ENCODE measurements at regions not wholly inside any gene's neighbourhood (a gene's known extent, or its start where the extent isn't known, plus 50 kb on each side); places are given as distances from the start of the nearest gene placed in this dataset.

- TF ChIP-seq ZNF724P (CRISPR knock-in tag; IDR thresholded peaks at IDR 0.05; ENCODE audit: borderline replicate concordance), result no peak
- no peak for TF ChIP-seq ETS1 (CRISPR knock-in tag; IDR thresholded peaks at IDR 0.05)
- TF ChIP-seq ELF3 (CRISPR knock-in tag; IDR thresholded peaks at IDR 0.05), result peak; percentile 79
- no peak for TF ChIP-seq CSRNP2 (CRISPR knock-in tag; conservative IDR thresholded peaks at IDR 0.05; ENCODE audit: low read depth)
- no peak for TF ChIP-seq ZNF784 (CRISPR knock-in tag; IDR thresholded peaks at IDR 0.05; ENCODE audit: borderline replicate concordance)
- TF ChIP-seq SOX13 (IDR thresholded peaks at IDR 0.05), result peak; percentile 69; the same call in 1 of the 2 replicates
- TF ChIP-seq SOX13 (CRISPR knock-in tag; conservative IDR thresholded peaks at IDR 0.05 in 1 of 2, IDR thresholded peaks at IDR 0.05 in 1 of 2), result peak in 1 of 2 experiments; percentile 95; a peak in 2 of 4 replicates
- TF ChIP-seq CENPBD1 (CRISPR knock-in tag; IDR thresholded peaks at IDR 0.05; ENCODE audit: borderline replicate concordance, low read depth), result no peak
- TF ChIP-seq ZNF564 (CRISPR knock-in tag; IDR thresholded peaks at IDR 0.05), result no peak
- TF ChIP-seq SIX1 (CRISPR knock-in tag; IDR thresholded peaks at IDR 0.05; ENCODE audit: borderline replicate concordance), result peak; percentile 92
- no peak for TF ChIP-seq ZNF18 (CRISPR knock-in tag; IDR thresholded peaks at IDR 0.05; ENCODE audit: insufficient replicate concordance)
- TF ChIP-seq ZNF83 (CRISPR knock-in tag; IDR thresholded peaks at IDR 0.05; ENCODE audit: borderline replicate concordance), result no peak
- peak; percentile 74; the same call in 1 of the 2 replicates for TF ChIP-seq HMGXB3 (CRISPR knock-in tag; IDR thresholded peaks at IDR 0.05; ENCODE audit: borderline replicate concordance)
- no peak for TF ChIP-seq ZNF607 (CRISPR knock-in tag; IDR thresholded peaks at IDR 0.05; ENCODE audit: borderline replicate concordance)
- TF ChIP-seq GMEB2 (CRISPR knock-in tag; IDR thresholded peaks at IDR 0.05; ENCODE audit: low read depth), result no peak
- no peak for TF ChIP-seq SRY (CRISPR knock-in tag; IDR thresholded peaks at IDR 0.05)
Observed at GRCh38 chr2:19140463-19141208, 217.8 kb downstream of the OSR1 start (continued).
